GM19351 (cell line): ENCODE measurements at regions not wholly inside any gene's neighbourhood (a gene's known extent, or its start where the extent isn't known, plus 50 kb on each side); places are given as distances from the start of the nearest gene placed in this dataset.
A peak's percentile ranks its signal among the peaks of the same experiment; 100 is the strongest.
"Not testable (repeated sequence)": the region's sequence is repeated elsewhere in the genome, so short reads cannot be mapped to it uniquely, and the experiment has no call there.

Source experiments
- ATAC-seq: cut with Tn5 transposase; IDR thresholded peaks from one replicate; pipeline ENCODE4 v1.9.1; 2021; ENCODE audit warnings: mild to moderate bottlenecking, moderate library complexity; ENCODE audit not compliant: unreplicated experiment

DNA sequence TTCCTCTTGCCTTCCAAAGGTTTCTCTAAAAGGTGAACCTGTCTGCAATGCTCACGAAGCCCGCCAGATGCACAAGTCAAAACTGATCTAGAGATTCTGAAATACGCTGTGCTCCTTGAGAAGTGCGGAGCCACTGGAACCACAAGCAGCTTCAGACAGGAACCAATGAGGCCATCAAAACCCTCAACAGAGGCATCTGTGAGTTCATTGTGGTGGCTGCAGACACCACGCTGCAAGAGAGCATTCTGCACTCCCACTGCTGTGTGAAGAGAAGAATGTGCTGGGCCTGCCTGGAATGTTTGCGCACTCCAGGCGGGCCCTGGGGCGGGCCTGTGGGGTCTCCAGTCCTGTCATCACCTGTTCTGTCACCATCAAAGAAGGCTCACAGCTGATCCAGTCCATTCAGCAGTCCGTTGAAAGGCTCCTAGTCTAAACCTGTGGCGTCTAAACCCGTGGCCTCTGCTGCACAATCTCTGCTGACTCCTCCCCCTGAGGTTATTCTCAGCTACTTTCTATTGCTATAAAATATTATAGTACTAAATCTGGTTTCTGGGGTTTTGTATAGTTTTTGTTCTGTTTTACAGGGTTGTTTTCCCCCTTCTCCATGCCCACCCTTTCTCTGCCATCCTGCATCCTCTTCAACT is 187.4 kb downstream of the FAM72C start:
- ATAC-seq: not testable (repeated sequence)

DNA sequence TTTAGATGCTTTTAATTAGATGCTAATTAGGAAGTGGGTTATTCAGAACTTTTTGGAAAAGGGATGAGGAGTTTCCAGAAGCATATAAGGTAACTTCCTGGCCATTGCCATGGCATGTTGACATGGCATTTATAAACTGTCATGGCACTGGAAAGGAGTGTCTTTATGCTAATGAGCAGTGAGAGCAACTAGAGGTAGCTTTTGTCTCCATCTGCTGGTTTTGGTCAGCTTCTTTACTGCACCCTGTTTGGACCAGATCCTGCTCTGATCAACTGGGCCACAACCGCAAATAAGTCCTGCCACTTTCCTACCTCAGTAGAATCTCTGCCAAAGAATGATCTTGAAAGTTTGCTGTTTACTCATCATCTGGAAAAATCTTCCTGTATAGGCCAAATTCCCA is 193.6 kb downstream of the FAM72C start:
- not testable (repeated sequence) for ATAC-seq

DNA sequence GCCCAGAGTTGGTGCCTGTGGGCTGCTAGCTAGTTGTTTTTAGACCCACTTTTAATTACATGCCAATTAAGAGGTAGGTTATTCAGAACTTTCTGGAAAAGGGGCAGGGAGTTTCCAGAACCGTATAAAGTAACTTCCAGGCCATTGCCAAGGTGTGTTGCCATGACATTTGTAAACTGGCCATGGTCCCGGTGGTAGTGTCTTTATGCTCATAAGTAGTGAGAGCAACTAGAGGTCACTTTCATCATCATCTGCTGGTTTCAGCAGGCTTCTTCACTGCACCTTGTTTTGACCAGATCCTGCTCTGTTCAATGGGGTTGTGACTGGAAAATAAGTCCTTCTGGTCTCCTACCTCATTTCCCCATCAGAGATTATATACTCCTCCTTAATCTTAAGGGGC is 207.0 kb downstream of the FAM72C start:
- not testable (repeated sequence) for ATAC-seq

DNA sequence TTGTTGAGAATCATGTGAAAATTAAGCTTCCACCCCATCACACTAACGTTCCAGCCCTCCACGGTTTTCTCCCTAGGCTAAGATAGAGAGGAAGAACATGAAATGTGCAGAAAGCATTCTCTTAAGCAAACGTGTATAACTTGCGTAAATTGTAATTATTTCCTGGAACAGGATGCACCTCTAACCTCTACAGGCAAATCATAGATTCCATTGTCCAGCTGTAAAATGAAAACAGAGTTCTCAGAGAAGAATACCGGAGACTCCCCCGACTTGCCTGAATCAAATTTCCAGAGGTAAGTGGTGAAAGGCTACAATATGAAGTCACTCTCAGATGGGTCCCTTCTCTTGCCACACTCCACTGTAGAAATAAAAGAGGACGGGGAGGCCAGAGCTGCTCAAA is 211.4 kb downstream of the FAM72C start:
- ATAC-seq: not testable (repeated sequence)

DNA sequence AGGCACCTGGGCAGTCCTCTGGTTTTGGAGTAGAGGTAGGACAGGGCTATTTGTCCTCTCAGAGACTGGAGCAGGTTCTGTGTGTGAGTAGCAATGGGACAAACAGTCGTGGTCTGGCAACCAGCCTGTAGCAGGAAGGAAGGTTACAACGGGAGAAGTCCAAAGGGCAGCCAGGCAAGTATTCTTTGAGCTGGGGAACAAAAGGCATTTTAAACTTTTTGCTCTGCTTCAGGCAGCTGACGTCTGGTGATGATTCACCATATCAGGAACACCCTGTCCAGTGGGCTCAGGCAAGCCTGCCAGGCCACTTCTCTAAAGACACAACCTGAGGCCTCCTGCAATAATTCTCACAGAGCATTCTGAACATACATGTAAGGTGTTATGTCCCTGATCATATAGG is 215.8 kb downstream of the FAM72C start:
- ATAC-seq: not testable (repeated sequence)

DNA sequence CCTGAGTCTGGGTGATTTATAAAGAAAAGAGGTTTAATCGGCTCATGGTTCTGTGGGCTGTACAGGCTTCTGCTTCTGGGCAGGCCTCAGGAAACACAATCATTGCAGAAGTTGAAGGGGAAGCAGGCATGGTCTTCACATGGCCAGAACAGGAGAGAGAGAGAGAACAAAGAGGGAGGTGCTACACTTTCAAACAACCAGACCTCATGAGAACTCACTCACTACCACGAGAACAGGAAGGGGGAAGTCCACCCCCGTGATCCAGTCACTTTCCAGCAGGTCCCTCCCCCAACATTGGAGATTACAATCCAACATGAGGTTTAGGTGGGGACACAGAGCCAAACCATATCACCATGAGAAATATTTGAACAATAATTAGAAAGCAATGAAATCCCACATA is 222.9 kb downstream of the FAM72C start:
- ATAC-seq: no peak

DNA sequence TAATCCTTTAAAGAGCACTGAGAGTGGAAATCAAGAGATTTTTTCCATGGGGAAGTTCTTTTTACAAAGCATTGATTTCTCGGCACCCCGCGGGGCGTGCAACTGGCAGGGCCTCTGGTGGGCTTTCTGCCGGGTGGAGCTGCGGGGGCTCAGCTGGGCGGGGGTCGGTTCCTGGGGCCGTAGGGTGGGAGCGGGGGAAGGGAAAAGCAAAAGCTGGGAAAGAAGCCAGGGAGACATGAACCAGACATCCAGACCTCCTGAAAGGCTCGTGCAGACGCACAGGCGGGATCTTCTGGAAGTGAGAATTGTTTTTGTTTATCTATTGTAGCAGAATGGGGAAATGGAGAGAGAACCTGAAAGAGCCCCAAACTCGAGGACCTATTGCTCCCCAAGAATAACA is 235.2 kb downstream of the FAM72C start:
- no peak for ATAC-seq

DNA sequence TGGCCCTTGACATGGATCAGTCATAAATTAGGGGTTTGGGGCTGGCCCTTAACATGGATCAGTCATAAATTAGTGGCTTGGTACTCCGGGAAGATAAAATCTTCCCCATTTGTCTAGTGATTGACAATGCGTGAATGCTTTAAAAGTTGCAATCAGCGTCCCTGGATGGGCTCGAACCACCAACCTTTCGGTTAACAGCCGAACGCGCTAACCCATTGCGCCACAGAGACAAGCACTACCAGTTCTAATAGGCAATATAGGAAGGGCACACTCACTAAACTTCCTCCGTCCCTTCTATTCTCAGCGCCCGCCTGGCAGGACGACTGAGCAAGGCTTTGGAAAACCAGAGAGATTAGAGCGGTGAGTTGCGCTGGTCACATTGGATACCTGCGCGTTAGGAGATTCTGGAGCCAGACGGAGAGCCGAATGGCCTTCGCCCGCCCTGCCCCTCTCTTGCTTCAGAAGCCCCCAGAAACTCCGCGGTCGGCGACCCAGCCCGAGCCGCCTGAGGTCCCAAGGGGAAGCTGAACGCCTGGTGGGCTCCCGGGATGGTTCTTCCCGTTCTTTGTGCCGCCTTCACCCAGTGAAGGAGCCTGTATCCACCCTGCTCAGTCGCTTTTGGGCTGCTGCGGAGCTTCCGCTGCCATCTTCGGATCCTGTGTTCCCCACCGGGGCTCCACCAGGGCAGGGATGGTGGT is 235.9 kb downstream of the FAM72C start:
- no peak for ATAC-seq

DNA sequence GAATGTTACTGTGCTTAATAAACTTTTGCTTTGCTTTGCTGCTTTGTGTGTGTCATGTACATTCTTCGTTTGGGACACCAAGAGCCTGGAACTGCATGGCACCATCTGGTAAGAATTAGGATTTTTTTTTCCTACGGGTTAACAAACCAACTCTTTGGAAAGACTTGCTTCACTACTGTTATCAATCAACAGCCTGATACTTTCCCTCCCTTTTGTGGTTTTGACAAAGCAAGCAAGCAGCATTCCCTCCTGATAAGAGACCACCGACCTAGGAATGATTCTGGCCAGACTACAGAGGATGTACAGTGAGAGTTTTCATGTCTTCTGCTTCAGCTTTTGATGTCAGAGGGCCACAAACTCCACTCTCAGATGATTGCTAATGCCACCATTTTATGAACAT is 237.5 kb downstream of the FAM72C start:
- not testable (repeated sequence) for ATAC-seq

DNA sequence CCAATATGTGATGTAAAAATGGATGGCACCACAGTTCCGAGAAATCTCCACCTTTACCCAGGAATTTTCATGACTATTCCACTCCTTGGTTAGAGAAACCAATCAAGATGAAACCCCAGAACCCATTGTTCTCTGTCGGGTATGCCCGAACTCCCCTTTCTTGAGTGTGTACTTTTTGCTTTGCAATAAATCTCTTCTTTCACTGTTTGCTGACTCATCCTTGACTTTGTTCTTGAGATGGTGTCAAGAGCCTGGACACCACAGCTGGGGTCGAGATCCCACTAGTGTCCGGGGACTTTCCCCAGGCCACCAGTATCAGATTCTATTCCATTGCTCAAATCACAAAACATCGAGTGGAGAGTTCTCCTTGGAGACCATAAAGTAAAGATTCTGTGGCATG is 240.9 kb downstream of the FAM72C start:
- not testable (repeated sequence) for ATAC-seq

DNA sequence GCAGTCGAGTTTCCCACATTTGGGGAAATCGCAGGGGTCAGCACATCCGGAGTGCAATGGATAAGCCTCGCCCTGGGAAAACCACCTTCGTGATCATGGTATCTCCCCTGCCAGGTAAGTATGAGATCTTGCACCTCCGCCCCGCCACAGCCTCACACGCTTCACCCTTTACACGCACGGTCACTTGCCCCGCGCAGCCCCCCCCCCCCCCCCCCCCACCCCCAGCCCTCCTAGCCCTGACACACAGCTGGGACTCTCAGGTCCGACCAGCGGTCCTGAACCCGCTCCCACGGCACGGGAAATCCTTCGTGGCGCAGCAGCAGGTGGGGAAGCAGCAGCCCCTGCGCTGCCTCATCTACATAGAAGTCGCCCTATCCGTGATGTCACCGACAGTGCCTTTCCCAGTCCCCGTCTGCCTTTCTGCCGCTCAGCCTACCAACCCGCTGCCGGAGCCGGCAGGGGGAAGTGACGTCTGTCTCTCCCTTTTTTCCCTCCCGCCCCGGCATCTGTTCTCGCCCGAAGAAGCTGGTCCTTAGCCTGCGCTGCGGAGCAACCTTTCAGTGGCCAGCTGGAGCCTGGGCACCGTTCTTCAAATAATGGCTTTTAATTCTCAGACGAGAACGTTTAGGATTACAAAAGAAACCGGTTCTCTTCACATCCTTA is 242.2 kb downstream of the FAM72C start:
- not testable (repeated sequence) for ATAC-seq

DNA sequence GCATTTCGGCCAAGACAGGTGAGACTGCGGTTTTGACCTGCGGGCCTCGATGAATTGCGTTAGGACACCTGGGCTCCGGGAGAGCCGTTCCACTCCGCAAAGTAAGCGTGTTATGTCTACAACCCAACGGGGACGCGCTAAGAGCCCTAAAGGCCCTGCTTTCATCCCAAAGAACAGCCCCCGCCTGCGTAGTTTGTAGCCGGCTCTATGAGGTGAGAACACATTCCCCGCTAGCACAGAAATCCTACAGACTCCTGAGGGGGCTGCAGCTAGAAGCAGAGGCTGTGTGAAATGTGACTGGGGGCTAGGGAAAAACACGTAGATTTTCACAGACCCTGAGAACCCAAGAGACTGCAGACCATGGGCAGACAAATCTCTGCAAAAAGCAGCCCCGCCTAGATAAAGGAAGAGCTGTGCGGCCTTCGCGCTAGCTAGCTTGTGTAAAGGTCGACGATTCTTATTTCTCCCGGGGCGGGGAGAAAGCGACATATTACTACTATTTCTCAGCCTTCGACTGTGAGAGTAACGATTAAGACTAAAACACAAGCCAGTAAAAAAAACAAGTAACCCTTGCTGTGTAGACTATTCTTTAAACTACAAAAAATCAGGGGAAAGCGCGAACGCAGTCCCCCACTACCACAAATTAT is 242.9 kb downstream of the FAM72C start:
- ATAC-seq: peak; percentile 91

DNA sequence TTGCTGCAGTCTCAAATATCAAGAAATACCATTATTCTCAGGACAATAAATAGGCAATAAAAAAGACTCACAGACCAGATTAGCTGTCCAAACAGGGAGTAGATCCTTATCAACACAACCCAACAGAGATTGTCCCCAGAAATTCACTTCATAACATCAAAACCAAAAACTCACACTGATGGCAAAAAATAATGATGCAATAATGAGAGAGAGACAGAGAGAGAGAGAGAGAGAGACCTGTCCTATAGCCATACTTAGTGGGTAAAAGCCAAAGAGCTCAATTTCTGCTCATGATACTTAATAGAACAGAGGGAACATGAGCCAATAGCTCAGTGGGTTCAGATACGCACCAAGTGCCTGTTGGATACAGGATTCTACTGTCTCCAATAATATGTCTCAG is 244.5 kb downstream of the FAM72C start:
- no peak for ATAC-seq

DNA sequence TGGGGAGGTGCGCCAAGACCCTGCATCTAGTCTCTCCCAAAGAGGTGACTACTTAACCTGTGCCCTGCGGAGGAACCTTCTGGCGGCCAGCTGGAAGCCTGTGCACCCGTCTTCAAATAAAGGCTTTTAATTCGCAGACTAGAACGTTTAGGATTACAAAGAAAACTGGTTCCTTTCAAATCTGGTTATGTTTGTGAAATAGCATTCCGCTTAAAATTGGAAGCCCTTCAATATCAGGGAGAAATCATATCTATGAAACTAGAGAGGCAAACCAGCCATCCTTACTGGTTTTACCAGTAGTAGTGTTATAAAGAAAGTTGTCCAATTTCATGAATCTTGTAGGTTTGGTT is 250.8 kb downstream of the FAM72C start:
- no peak for ATAC-seq

DNA sequence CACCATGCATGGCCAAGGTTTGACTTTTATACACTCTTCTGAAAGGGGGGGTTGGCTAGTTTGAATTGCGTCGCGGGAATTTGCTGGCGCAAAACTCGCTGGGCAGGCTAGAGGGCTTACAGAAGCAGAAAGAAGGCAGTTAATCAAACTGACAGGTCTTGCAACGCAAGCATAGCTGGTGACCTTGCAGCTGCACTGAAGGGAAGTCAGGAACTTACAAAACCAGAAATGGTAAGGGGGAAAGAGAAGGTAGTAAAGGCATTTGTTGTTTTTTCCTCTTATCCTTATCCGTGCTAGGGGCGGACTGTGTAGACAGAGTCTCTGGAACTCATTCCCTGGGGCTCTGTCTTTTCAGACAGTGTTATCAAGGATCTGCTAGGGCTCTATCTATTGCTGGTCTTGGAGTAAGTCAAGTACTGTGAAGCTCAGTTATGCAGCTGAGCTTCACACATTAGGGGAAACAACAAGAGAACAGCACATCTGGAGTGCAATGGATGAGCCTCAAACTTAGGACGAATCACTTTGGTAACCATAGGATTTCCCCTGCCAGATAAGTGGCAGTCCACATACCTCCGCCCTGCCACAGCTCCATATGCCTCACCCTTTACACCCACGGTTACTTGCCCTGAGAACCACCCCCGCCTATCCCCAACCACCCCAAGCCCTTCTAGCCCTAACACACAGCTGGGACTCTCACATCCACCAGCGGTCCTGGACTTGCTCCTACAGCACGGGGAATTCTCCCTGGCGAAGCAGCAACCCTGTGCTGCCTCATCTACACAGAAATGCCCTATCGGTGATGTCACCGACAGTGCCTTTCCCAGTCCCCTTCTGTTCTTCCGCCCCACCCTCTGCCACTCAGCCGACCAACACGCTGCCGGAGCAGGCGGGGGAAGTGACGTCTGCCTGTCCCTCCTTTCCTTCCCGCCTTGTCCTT is 251.4 kb downstream of the FAM72C start:
- no peak for ATAC-seq

DNA sequence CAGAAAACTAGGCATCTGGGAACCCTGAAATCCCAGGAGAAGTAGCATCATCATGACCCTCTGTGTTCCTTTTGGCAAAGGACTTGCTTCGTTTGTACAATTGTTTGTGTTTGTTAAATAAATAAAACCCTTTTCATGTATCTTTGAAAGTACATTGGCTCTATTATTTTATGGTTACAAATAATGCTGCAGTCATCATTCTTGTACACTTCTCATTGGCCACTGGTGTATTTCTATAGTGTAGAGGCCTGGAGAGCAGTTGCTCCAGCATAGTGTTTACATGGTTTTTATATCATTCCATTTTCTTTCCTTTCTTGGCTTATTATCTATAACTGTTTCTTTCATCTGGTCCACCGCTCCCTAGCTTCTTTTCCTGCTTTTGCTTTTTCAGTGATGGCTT is 253.3 kb downstream of the FAM72C start:
- no peak for ATAC-seq

DNA sequence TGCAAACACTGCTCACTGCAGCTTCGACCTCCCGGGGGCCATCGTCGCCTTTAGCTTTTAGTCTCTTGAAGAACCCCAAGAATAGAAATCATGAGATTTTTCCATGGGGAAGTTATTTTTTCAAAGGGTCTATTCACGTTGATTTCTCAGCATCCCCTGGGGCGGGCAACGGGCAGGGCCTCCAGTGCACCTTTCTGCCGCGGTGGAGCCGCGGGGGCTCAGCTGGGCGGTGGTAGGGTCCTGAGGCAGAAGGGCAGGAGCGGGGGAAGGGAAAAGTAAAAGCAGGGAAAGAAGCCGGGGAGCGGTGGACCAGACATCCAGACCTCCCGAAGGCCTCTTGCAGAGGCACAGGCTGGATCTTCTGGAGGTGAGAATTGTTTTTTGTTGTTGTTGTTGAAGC is 253.8 kb downstream of the FAM72C start:
- ATAC-seq: no peak

DNA sequence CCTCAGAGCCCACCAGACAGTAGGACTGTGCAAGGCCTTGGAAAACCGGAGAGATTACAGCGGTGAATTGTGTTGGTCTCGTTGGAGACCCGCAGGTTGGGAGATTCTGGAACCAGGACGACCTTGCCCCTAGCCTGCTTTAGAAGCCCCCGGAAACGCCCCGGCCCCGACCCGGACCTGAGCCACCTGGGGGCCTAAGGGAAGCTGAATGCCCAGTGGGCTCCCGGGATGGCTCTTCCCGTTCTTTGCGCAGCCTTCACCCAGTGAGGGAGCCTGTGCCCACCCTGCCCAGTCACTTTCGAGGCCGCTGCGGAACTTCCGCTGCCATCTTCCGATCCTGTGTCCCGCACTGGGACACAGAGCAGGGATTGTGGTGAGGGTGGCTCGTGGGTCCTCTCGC is 254.4 kb downstream of the FAM72C start:
- no peak for ATAC-seq

DNA sequence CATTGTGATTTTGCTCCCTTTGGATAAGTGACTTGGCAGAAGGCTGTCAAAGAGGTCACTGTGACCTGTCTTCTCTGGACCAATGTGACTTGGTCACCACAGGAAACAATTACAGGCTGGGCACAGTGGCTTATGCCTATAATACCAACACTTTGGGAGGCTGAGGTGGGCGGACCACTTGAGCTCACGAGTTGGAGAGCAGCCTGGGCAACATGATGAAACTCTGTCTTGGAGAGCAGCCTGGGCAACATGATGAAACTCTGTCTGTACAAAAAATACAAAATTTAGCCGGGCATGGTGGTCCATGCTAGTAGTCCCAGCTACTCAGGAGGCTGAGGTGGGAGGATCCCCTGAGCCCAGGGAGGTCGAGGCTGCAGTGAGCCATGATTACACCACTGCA is 256.9 kb downstream of the FAM72C start:
- ATAC-seq: not testable (repeated sequence)

DNA sequence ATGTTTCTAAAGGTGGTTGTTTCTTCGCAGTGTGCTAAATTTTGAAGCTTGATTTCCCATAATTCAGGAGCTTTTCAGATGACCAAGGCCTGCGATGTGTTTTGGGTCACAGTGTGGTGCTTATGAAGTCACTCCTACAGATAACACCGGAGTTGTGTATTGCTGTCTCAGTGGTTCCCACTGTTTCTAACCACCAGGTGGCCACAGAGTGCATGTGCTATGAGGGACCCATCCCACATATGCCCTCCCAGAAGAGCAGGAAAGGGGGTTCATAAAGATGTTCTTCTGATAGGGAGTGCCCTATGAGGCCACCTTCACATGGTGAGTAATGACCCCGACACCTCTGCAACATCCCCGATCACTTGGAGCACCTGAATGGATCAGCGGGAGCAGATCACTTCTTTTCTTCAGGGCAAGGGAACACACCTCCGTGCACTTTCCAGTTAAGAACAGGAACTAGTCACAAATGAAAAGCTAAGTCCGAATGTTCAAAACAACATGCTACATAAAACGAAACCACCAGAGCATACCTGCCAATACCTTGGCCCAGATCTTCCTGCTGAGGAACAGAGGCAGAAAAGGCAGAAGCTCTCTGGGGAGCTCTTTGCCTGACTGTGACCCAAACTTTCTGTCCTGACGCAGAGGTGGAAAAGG is 262.1 kb downstream of the FAM72C start:
- not testable (repeated sequence) for ATAC-seq
